HG02870 (cell line): ENCODE measurements at regions not wholly inside any gene's neighbourhood (a gene's known extent, or its start where the extent isn't known, plus 50 kb on each side); places are given as distances from the start of the nearest gene placed in this dataset.
"Not testable (repeated sequence)": the region's sequence is repeated elsewhere in the genome, so short reads cannot be mapped to it uniquely, and the experiment has no call there.

ENCODE experiments used
- ATAC-seq: cut with Tn5 transposase; IDR thresholded peaks from one replicate; pipeline ENCODE4 v1.9.1; 2021; ENCODE audit warnings: mild to moderate bottlenecking, moderate library complexity; ENCODE audit not compliant: unreplicated experiment

DNA sequence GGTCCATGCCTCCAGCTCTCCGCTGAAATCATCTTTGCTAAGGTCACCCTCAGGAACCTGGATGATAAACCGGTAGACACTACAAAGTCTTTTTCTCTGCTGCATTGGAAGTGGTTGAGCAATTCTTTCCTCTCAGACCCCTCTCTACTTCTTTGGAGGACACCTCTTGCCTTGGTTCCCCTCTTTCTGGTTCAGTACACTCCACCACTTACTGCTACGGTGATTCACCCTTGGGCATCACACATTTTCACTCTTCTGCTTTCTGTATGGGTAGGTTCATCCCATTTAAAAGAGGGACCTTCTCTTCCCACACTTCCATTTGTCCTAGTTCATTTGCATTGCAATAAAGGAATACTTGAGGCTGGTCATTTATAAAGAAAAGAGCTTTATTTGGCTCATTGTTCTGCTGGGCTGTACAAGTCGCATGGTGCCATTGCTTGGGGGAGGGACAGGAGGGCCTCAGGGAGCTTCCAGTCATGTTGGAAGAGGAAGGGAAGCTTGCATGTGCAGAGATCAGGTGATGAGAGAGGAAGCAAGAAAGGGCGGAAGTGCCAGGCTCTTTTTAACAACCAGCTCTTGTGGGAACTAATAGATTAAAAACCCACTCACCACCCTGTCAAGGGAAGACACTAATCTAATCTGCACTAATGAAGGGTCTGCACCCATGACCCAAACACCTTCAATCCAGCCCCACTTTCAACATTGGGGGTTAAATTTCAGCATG lies 149.7 kb upstream of the TMEM170B start:
- ATAC-seq = no peak

DNA sequence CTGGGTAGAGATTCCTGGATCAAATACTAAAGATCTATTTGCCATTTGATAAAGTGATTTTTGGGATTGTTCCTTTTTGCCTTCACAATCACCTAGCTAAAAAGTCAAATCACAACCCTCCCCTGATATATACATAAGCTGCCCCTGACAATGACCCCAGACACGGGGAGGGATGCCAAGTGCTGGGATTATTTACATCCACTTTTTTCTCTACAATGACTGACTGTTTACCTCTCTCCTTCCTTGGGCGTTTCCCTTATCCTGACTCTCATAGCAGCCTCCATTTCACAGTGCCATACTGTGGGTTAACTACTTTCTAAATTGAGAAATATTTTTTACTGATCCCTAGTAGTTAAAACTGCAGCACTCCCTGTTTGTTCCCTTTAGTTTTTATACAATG lies 150.8 kb upstream of the TMEM170B start:
- ATAC-seq = no peak

DNA sequence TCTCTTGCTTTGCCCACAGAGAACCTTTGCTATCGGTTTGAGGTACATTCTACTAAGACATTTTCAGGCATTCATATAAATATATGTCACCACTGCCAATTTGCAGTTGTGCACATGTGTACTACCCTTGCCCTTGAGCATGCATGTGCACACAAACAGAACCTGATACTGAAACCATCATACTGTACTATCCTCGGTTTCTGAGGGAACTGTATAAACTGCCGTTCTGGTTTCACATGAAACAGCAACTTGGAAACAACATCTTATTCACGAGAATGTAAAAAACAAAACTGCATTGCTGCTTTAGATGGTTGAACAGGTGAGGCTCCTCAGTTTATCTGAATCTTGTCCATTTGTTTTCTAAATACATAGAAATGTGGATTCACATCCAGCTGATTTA lies 151.2 kb upstream of the TMEM170B start:
- peak; percentile 71 for ATAC-seq

DNA sequence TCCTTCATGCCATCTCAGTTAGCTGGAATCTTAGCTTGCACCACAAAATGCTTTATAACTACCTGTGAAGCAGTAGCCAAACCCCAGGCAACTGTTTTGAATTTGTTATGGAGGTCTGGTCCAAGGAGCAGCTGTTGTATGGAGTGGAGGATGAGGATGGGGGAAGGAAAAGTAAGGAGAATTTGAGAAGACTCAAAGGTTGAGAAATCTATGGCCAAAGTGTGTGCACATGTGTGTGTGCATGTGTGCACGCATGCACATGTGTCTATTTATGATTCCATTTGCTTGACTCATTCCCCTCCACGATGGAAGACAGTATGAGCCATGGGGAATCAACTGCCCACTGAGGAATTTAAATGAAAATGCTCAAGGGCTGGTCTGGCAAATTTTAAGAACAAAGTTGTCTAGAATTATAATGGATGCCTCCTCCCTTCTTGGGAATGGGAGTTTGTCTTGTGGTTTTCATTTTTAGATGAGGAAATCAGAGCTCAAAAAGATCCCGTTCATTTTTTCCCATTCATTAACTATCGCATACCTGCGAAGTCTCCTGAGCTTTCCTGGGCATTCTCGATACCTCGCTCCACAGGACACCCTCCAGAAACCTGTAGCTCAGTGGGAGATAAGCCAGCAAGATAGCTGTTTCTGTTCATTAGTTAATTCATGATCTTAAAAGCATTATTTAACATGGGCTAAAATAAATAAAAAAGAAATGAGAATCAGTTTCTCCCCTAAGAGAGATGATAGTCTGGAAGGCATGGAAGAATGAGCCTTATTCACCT lies 152.3 kb upstream of the NEDD9 start:
- no peak for ATAC-seq

DNA sequence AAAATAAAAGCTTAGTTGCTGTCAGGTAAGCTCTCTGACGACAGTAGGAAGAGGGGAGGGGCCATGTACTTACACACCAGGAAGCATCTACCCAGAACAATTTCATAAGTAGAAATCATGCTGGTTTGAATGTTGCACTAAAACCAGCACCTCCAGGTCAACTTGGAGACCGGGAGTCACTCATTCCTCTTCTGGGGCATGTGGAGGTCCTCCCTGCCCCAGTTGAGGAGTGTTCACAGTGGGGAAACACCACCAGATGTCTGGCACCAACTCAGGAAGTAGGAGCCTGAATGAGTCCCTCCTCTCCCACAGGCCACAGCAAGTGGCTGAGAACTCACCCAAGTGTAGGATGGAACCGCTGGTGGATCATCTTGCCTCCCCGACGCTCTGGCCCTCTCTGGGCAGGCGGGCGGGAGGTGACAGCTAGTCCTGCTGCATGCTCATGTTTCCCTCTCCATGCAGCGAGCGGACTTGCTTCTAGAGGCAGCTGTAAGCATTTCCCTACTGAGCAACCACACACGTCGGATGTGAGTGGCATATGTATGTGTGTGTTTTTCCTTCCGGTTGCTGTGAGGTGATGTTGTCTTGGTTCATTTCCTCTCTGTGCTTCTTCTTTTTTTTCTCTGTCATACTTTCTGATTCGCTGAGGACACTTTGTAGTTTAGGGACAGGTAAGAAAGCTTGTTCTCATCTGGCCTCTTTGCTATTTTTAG lies 149.5 kb upstream of the NEDD9 start:
- ATAC-seq = peak; percentile 62

DNA sequence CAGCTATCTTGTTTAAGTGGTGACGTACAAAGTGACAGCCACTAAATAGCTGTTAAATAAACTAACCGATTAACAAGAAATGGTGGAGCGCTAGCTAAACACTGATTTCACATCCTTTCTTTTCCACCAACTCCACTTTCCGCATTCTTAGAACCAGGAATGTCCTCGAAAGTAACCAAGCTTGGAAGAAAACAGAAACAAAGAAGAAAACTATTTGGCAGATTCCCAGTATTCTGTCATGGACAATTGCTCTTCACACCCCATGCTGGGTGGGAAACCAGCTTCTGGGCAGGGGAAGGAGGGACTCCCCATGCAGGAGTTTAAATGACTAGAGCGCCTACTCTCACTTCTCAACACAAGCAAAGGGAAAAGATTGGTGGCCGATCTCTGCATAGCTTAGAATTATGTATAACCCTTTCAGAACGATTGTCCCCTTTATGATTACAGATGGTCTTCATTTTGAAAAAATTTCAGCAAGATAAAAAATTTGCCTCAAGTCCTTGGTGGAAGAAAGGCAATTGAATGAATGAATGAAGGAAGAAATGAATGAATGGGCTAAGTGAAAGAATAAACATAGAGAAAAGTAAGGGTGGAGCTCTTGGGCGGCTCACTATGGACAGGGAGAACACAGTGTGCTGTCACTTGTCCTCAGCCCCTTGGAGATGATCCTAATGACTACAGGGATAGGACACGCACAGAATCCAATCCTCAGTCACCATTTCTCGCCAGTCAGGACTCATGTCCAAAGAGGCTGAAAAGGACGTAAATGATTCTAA lies 148.7 kb upstream of the NEDD9 start:
- no peak for ATAC-seq

DNA sequence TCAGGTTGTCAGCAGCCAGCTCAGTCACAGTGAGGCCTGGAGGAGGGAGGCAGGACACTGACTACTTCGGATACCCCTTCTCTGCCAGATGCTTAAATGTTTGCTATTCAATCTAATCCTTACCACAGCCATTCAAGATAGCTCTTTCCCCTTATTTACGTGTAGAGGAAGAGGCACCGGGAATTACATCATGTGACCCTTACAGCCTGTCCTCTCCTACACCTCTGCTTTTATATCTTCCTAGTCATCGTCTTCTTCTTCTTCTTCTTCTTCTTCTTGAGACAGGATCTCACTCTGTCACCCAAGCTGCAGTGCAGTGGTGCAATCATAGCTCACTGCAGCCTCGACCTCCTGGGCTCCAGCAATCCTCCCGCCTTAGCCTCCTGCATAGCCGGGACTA lies 148.1 kb upstream of the NEDD9 start:
- ATAC-seq = no peak

DNA sequence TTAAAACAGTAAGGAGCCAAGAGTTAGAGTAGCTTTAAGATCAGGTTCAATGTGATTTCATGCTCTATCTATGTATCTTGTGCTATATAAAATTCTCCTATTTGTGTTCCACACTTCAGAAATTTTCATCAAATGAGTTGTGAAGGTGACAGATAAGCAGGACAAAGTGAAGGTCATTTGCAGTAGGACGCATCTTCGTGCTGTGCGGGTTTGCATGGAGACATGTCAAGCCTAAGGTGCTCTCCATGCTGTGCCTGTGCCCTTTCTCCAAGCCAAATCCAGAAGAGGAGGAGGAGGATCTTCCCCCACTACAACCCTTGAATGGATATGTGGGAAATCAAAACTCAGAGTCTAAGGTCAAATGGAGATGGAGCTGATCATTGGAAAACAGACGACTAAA lies 147.3 kb upstream of the NEDD9 start:
- ATAC-seq = no peak

DNA sequence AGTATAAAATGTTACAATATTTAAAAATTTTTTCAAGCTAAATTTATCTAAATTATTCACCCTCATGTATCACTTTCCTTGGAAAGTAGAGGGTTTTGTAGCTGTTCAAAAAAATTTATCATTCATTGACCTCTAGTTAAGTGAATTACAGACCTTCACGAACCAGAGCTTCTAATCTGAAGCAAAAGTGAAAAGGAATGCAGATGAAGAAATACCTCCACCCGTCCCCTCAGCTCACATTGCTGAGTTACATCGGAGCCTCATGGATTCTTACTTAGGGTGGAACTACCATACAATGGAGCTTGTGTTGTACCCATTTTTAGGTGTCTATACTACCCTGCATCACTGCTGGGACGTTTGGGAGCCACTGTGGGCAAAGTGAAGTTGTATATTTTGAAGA lies 146.2 kb upstream of the NEDD9 start:
- ATAC-seq = no peak

DNA sequence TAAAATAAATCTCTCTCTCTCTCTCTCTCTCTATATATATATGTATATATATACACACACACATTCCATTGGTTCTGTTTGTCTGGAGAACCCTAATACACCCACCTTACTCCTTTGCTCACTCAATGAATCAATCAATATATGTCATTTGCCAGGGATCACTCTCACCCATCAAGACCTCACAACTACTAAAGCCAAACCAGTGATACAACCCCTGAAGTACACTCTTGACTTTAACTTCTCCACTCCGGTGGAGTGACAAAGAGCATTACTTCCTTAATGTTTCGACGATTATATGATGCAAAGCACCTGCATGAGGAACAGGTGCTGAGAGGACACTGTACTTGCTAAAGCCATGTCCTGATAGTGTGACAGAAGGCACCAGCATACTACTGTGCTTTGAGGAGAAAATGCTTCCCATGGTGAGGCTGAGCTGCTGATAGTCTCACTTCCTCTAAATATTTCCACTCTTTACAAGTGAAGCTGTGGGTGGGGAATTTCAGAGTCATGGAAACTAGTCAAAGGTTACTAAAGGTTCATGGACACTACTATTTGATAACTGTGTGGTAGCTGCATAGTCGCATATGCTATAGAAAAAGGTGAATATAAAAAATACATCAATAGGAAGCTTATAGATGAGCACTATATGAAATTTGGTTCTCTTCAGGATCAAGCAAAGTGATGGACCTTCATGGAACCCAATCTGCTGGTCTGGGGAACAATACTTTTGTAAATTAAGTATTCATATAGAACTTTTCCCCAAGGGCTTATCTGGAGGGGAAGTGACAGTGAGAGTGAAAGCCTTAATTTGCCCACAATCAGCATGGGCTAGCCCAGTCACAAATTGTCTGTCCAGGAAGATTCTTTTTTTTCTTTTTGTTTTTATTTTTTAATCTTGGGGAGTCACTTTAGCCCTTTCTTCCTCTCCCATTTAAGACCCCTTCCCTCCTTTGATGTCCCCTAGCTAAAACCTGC lies 141.9 kb upstream of the NEDD9 start:
- ATAC-seq = peak; percentile 91

DNA sequence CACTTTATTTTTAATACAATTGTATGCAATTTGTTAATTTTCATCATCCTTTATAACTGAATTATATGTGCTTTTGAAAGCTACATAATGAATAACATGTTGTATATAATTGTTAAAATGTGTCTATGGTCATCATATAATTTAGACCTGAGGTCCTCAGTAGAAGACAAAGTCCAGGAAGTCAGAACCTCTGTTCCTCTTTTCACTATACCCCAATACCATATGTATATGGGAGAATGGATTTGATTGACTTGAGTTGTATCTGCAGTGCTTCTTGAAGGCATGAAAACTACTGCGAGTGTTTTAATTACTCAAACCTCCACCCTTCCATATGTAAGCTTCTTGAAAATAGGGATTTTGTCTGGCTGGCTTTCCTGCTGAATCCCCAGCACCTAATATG lies 140.7 kb upstream of the NEDD9 start:
- no peak for ATAC-seq

DNA sequence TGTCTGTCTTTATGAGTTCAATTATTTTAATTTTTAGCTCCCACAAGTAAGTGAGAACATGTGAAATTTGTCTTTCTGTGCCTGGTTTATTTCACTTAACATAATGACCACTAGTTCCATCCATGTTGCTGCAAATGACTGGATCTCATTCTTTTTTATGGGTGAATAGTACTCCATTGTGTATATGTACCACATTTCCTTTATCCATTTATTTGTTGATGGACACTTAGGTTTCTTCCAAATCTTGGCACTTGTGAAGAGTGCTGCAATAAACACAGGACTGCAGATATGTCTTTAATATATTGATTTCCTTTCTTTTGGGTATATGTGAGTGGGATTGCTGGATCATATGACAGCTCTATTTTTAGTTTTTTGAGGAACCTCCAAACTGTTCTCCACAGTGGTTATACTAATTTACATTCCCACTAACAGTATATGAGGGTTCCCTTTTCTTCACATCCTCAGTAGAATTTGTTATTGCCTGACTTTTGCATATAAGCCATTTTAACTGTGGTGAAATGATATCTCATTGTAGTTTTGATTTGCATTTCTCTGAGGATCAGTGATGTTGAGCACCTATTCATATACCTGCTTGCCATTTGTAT lies 139.8 kb upstream of the NEDD9 start:
- not testable (repeated sequence) for ATAC-seq

DNA sequence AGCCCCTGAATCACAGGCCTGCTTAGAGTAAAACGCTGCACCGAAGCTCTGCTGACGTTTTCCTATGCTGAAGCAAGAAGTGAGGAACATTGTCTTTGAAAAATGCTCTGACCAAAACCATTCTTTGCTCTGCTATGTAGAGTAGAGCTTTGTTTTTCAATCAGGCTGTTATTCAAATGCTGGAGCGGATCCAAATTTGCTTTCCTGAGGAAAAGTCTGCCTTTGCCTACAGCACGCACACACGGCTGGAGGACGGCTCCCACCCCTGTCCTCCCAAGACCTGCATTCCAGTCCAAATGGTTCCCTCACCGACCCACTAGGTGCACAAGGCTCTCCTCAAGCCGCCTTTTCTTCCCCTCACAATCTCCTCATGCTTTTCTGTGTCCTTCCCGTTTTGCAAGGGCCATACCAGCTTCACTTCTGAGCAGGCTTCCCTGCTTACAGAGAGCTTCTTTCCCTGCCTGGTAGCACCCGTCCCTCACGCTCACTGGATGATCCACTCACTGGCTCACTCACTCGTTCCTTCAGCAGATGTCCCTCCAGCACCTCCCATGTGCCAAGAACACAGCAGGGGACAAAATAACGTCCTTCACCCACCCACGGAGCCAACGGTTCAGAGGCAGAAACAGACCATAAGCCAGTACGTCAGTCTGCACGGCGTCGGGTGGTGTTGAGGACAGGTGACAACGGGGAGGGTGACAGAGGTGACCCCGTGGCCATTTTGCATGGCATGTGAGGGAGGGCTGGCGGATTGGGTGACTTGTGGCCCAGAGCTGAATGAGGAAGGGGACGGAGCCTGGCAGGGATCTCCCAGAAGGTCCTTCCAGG lies 137.9 kb upstream of the NEDD9 start:
- no peak for ATAC-seq

DNA sequence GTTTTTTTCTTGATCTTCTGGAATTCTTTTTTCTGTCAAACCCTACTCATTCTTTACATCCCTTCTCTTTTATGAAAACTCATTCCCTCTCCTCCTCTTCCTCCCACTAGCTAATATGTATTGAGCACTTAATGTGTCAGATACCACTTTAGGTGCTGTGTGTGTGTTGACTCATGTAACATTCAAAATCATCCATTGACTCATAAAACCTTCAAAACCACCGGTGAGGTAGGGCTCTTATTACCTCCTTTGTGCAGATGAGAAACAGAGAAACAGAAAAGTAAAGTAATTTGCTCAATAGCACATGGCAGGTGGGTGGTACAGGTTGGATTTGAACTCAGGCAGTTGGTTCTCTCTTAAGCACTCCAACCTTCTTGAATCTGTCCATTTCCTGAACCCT lies 136.3 kb upstream of the NEDD9 start:
- peak; percentile 43 for ATAC-seq

DNA sequence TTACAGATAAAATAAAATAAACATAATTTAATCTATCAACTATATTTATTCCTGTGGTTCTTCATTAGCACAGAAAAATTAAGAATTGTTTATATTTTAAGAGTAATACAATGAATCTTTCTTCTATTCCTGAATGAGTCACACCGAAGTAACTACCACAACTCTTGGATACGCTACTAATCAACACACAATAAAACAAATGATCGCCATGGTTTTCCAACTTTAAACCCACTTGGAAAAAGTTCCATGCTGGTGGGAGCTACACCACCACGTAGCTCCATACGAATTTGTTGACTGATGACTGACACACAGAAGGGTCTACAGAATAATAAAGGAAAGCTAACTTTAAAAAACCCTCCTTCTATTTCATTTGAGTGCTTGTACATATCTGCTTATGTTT lies 135.8 kb upstream of the NEDD9 start:
- ATAC-seq = no peak

DNA sequence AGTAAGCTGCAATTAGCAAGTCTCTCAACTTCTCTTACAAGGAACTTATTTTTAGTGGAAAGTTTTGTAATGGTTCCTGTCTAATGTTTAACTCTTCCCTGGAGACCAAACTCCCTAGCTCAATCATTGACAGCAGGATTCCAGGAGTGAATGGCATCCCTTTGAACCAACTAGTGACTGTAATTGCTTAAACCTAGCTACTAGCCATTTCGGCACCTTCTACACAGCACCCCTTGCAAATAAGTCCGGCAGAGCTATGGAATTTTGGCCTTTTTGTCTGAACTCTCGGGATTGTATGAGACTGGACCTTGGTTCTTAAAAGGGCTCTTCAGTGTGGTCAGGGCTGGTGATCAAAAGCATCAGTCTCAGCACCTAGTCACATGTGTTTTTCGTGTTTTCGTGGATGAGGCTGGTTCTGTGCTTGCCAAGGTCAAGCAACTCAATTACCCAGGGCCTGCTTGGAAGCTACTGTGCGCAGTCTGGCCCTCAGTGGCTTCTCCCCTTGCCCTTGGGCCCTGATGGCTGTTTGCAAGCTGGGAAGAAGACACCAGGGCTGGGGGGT lies 135.3 kb upstream of the NEDD9 start:
- ATAC-seq = no peak

DNA sequence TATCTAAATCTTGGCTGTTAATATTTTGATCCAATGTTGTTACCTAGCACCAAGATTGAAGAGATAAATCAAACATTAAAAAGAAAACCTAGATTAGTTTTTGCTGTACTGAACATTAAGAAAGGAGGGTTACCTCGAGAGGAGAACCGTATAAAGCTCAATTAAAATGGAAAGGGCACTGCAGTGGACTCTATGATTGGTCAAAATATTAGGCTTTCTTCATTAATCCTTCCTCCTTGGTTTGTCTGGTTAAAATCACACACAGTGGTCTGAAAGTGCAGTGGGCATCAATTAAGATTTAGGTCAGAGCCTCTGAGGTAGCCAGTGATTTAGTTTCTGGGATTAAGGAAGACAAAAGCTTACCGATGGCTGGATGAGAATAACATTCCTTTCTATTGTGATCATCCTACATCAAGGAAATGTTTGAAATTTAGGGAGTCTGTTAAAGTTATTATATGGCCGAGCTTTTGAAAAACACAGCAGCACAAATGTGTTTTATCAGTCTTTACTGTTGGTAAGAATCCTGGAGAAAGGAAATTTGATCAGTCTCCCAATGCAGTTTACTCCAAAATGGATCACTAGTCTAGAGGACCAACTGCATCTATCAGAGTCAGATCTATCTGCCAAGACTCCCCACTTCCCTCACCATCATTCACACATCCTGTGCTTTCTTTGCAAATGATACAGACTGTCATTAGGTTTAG lies 134.6 kb upstream of the NEDD9 start:
- ATAC-seq = no peak
